Amygdala (tissue), 56 donors: ENCODE measurements at regions not wholly inside any gene's neighbourhood (a gene's known extent, or its start where the extent isn't known, plus 50 kb on each side); places are given as distances from the start of the nearest gene placed in this dataset.

ENCODE experiments used
- DNase-seq, 56 donors: peaks; one replicate each; lab custom pipeline; 2025; lab: John Stamatoyannopoulos, UW

- no peak for DNase-seq
Measured at GRCh38 chr5:58215364-58215763, 244.5 kb downstream of the PLK2 start.

GRCh38 chr5:58211441-58211840 lies 248.4 kb downstream of the PLK2 start:
- DNase-seq: no peak

GRCh38 chr5:58208674-58209073 lies 251.2 kb downstream of the PLK2 start:
- DNase-seq: no peak

- DNase-seq: no peak
Measured at GRCh38 chr5:58207076-58207475, 252.8 kb downstream of the PLK2 start.

GRCh38 chr5:58204966-58205365 lies 254.9 kb downstream of the PLK2 start:
- no peak for DNase-seq

- no peak for DNase-seq
Measured at GRCh38 chr5:58202941-58203444, 256.9 kb downstream of the PLK2 start.

- DNase-seq: no peak
Measured at GRCh38 chr5:58201922-58202648, 257.8 kb downstream of the PLK2 start.

- DNase-seq: no peak
Measured at GRCh38 chr5:58200451-58200850, 259.4 kb downstream of the PLK2 start.

GRCh38 chr5:58199087-58199486 lies 260.8 kb downstream of the PLK2 start:
- no peak for DNase-seq

- no peak for DNase-seq
Measured at GRCh38 chr5:58198330-58198729, 261.6 kb downstream of the PLK2 start.

- DNase-seq: no peak
Measured at GRCh38 chr5:58197875-58198274, 262.0 kb downstream of the PLK2 start.

GRCh38 chr5:58191443-58191842 lies 268.4 kb downstream of the PLK2 start:
- no peak for DNase-seq

- no peak for DNase-seq
Measured at GRCh38 chr5:58188262-58188651, 271.6 kb downstream of the PLK2 start.

- DNase-seq: no peak
Measured at GRCh38 chr5:58187432-58188261, 272.2 kb downstream of the PLK2 start.

- DNase-seq: no peak
Measured at GRCh38 chr5:58185801-58186200, 274.1 kb downstream of the PLK2 start.

GRCh38 chr5:58185397-58185796 lies 274.5 kb downstream of the PLK2 start:
- DNase-seq: no peak

GRCh38 chr5:58184910-58185309 lies 275.0 kb downstream of the PLK2 start:
- DNase-seq: no peak

- DNase-seq: no peak
Measured at GRCh38 chr5:58183786-58184085, 276.1 kb downstream of the PLK2 start.

- no peak for DNase-seq
Measured at GRCh38 chr5:58183078-58183785, 276.7 kb downstream of the PLK2 start.

- DNase-seq: no peak
Measured at GRCh38 chr5:58182287-58182841, 277.5 kb downstream of the PLK2 start.
